CD4-positive, alpha-beta T cell (primary cell): ENCODE measurements at regions not wholly inside any gene's neighbourhood (a gene's known extent, or its start where the extent isn't known, plus 50 kb on each side); places are given as distances from the start of the nearest gene placed in this dataset.

Experiments
- ATAC-seq: fragments of 200-7000 bp; cut with Tn5 transposase; one replicate; pipeline ENCODE4 v1.10.0; 2022; ENCODE audit warnings: mild to moderate bottlenecking; ENCODE audit not compliant: poor library complexity
- CTCF ChIA-PET: fragments of 350-600 bp; sonication (Branson Sonifier 250); formaldehyde crosslinking; loops from one replicate; lab custom pipeline; 2021; ENCODE audit warnings: antibody characterized with exemption, inconsistent platforms; lab: Charles Lee
- POLR2A ChIA-PET: fragments of 350-600 bp; sonication (Branson Sonifier 250); formaldehyde crosslinking; loops from one replicate; lab custom pipeline; 2021; ENCODE audit warnings: antibody characterized with exemption, inconsistent platforms; lab: Charles Lee
- DNase-seq, 14 experiments: peaks; one replicate each; pipeline ENCODE4 v3.0.0-alpha.2; 2013 to 2020; ENCODE audit warnings: mixed read lengths in 2 of 14
- H3K27ac ChIP-seq, 2 donors: one replicate each; pipeline versions ENCODE4 v1.5.1 to v1.7.0; 2013; ENCODE audit warnings: low read length in 2 of 2, low read depth in 1 of 2, mild to moderate bottlenecking in 1 of 2
- H3K27me3 ChIP-seq, 2 experiments: 1 replicate in 1 of 2; 2 replicates in 1 of 2; pipeline versions ENCODE4 v1.6.1 to v1.7.0; 2013; ENCODE audit warnings: low read length in 2 of 2, control low read depth in 1 of 2, mild to moderate bottlenecking in 1 of 2, moderate library complexity in 1 of 2; ENCODE audit not compliant: insufficient read depth in 2 of 2, control insufficient read depth in 1 of 2
- H3K36me3 ChIP-seq: one replicate; pipeline ENCODE4 v1.6.1; 2013; ENCODE audit warnings: low read length, control low read depth; ENCODE audit not compliant: insufficient read depth
- H3K4me1 ChIP-seq: one replicate; pipeline ENCODE4 v1.6.1; 2013; ENCODE audit warnings: low read length, control low read depth; ENCODE audit not compliant: insufficient read depth
- H3K4me3 ChIP-seq: one replicate; pipeline ENCODE4 v1.5.1; 2013; ENCODE audit warnings: mild to moderate bottlenecking, low read length, moderate library complexity
- H3K9me3 ChIP-seq, 2 experiments: 1 replicate in 1 of 2; 2 replicates in 1 of 2; pipeline versions ENCODE4 v1.6.1 to v1.7.0; 2013; ENCODE audit warnings: low read length in 2 of 2, mild to moderate bottlenecking in 2 of 2, control low read depth in 1 of 2, moderate library complexity in 1 of 2; ENCODE audit not compliant: control insufficient read depth in 1 of 2, insufficient read depth in 1 of 2
- H3K27ac Mint-ChIP-seq: one replicate; pipeline ENCODE4 v1.8.0; 2020; ENCODE audit warnings: mixed read lengths
- H3K27me3 Mint-ChIP-seq: one replicate; pipeline ENCODE4 v1.8.0; 2021; ENCODE audit warnings: mixed read lengths
- H3K36me3 Mint-ChIP-seq: one replicate; pipeline ENCODE4 v1.8.0; 2021; ENCODE audit warnings: low read depth, mixed read lengths
- H3K4me1 Mint-ChIP-seq: one replicate; pipeline ENCODE4 v1.8.0; 2021; ENCODE audit warnings: low read depth, mixed read lengths
- H3K4me3 Mint-ChIP-seq: one replicate; pipeline ENCODE4 v1.8.0; 2020; ENCODE audit warnings: mild to moderate bottlenecking, mixed read lengths
- H3K9me3 Mint-ChIP-seq: one replicate; pipeline ENCODE4 v1.8.0; 2020; ENCODE audit warnings: mixed read lengths
- CTCF ChIP-seq: fragments of 200-600 bp; IDR thresholded peaks from one replicate; pipeline ENCODE4 v1.8.0; 2022; ENCODE audit warnings: antibody characterized with exemption, mild to moderate bottlenecking
- intact Hi-C, 2 experiments: fragments of 100-400 bp; cut with DNase I in 1 of 2; cut with micrococcal nuclease in 1 of 2; formaldehyde crosslinking; loops; one replicate each; pipeline versions ENCODE4 v1.15.1 to v1.9.0; 2023 to 2025; cut with DNase I, micrococcal nuclease

GRCh38 chr18:60675801-60676200 lies 303.2 kb upstream of the MC4R start:
- Mint-ChIP-seq H3K4me3 (no peak overlapping the region), H3K4me1 (no peaks in the 10 kb centered on the region), H3K27me3 (no peaks in the 10 kb centered on the region), H3K27ac (no peak overlapping the region), H3K36me3 (no peaks in the 10 kb centered on the region), H3K9me3 (peaks cover 2% of the 10 kb centered on the region)
- Histone ChIP-seq H3K27ac (no peak overlapping the region), H3K9me3 (no peaks in the 10 kb centered on the region), H3K36me3 (no peaks in the 10 kb centered on the region), H3K4me3 (no peak overlapping the region), H3K27me3 (no peaks in the 10 kb centered on the region), H3K4me1 (no peaks in the 10 kb centered on the region)
- POLR2A ChIA-PET = no interaction called here
- no peak for ATAC-seq
- CTCF ChIA-PET = no interaction called here
- TF ChIP-seq CTCF = no peak
- no peak for DNase-seq
- intact Hi-C loops = no loop called here

GRCh38 chr18:60676815-60677214 lies 304.2 kb upstream of the MC4R start:
- ChIA-PET POLR2A (no interaction called here), CTCF (no interaction called here)
- Histone ChIP-seq H3K4me1 (no peaks in the 10 kb centered on the region), H3K27ac (no peak overlapping the region), H3K36me3 (no peaks in the 10 kb centered on the region), H3K4me3 (no peak overlapping the region), H3K9me3 (no peaks in the 10 kb centered on the region), H3K27me3 (no peaks in the 10 kb centered on the region)
- TF ChIP-seq CTCF = no peak
- Mint-ChIP-seq H3K27ac (no peak overlapping the region), H3K27me3 (no peaks in the 10 kb centered on the region), H3K4me3 (no peak overlapping the region), H3K9me3 (peaks cover 2% of the 10 kb centered on the region), H3K4me1 (no peaks in the 10 kb centered on the region), H3K36me3 (no peaks in the 10 kb centered on the region)
- intact Hi-C loops = no loop called here
- DNase-seq (no peak), ATAC-seq (no peak)

- POLR2A ChIA-PET = no interaction called here
Measured at GRCh38 chr18:60684843-60685513, 312.4 kb upstream of the MC4R start.

More at GRCh38 chr18:60684843-60685513, 312.4 kb upstream of the MC4R start:
- H3K4me3 Mint-ChIP-seq = no peak overlapping the region
- CTCF ChIA-PET = no interaction called here
- H3K4me1 ChIP-seq = no peaks in the 10 kb centered on the region
- peaks cover 0 to 4% of the 10 kb centered on the region in 2 experiments for H3K9me3 ChIP-seq
- DNase-seq (no peak), ATAC-seq (no peak)
- no peaks in the 10 kb centered on the region for H3K27me3 ChIP-seq
- H3K36me3 Mint-ChIP-seq = no peaks in the 10 kb centered on the region
- intact Hi-C loops = no loop called here
- no peak overlapping the region for H3K27ac ChIP-seq
- no peak overlapping the region for H3K27ac Mint-ChIP-seq
- peaks cover 2% of the 10 kb centered on the region for H3K9me3 Mint-ChIP-seq
- no peaks in the 10 kb centered on the region for H3K4me1 Mint-ChIP-seq
- no peak for TF ChIP-seq CTCF
- no peaks in the 10 kb centered on the region for H3K27me3 Mint-ChIP-seq
- no peaks in the 10 kb centered on the region for H3K36me3 ChIP-seq
- no peak overlapping the region for H3K4me3 ChIP-seq
